GM19438 (cell line): ENCODE measurements at regions not wholly inside any gene's neighbourhood (a gene's known extent, or its start where the extent isn't known, plus 50 kb on each side); places are given as distances from the start of the nearest gene placed in this dataset.
"Not testable (repeated sequence)": the region's sequence is repeated elsewhere in the genome, so short reads cannot be mapped to it uniquely, and the experiment has no call there.

Source experiments
- ATAC-seq: cut with Tn5 transposase; IDR thresholded peaks from one replicate; pipeline ENCODE4 v1.9.1; 2021; ENCODE audit warnings: low read depth; ENCODE audit not compliant: unreplicated experiment

GRCh38 chr4:104649631-104650030 lies 154.9 kb upstream of the CXXC4 start:
- ATAC-seq = no peak

GRCh38 chr4:104662269-104662668 lies 167.6 kb upstream of the CXXC4 start:
- ATAC-seq = not testable (repeated sequence)

- ATAC-seq = no peak
Observed at GRCh38 chr4:104677116-104677515, 182.4 kb upstream of the CXXC4 start.

GRCh38 chr4:104682311-104682710 lies 187.6 kb upstream of the CXXC4 start:
- no peak for ATAC-seq

GRCh38 chr4:104693601-104694201 lies 199.0 kb upstream of the CXXC4 start:
- ATAC-seq = no peak

- no peak for ATAC-seq
Observed at GRCh38 chr4:104716584-104716983, 221.9 kb upstream of the CXXC4 start.

- ATAC-seq = peak; percentile 98
Observed at GRCh38 chr4:104719539-104720230, 225.0 kb upstream of the CXXC4 start.

GRCh38 chr4:104722467-104722866 lies 227.8 kb upstream of the CXXC4 start:
- ATAC-seq = no peak

GRCh38 chr4:104726002-104726401 lies 231.3 kb upstream of the CXXC4 start:
- ATAC-seq = no peak

GRCh38 chr4:104727643-104728042 lies 232.9 kb upstream of the CXXC4 start:
- no peak for ATAC-seq

- ATAC-seq = no peak
Observed at GRCh38 chr4:104728380-104729122, 233.9 kb upstream of the CXXC4 start.

- no peak for ATAC-seq
Observed at GRCh38 chr4:104732766-104733165, 238.1 kb upstream of the CXXC4 start.

- ATAC-seq = no peak
Observed at GRCh38 chr4:104735174-104735573, 240.5 kb upstream of the CXXC4 start.

GRCh38 chr4:104740161-104740560 lies 245.5 kb upstream of the CXXC4 start:
- no peak for ATAC-seq

GRCh38 chr4:104743215-104743653 lies 248.5 kb upstream of the CXXC4 start:
- ATAC-seq = peak; percentile 98

GRCh38 chr4:104747635-104748034 lies 252.9 kb upstream of the CXXC4 start:
- ATAC-seq = no peak

- no peak for ATAC-seq
Observed at GRCh38 chr4:104749062-104749461, 254.4 kb upstream of the CXXC4 start.

GRCh38 chr4:104750008-104750407 lies 255.3 kb upstream of the CXXC4 start:
- ATAC-seq = no peak

- no peak for ATAC-seq
Observed at GRCh38 chr4:104751468-104751867, 256.8 kb upstream of the CXXC4 start.

- peak; percentile 71 for ATAC-seq
Observed at GRCh38 chr4:104752337-104752736, 257.6 kb upstream of the CXXC4 start.

- no peak for ATAC-seq
Observed at GRCh38 chr4:104756837-104757236, 262.1 kb upstream of the CXXC4 start.

GRCh38 chr4:104758574-104758973 lies 263.9 kb upstream of the CXXC4 start:
- ATAC-seq = no peak
